Stomach smooth muscle (tissue), 2 donors: ENCODE measurements at regions not wholly inside any gene's neighbourhood (a gene's known extent, or its start where the extent isn't known, plus 50 kb on each side); places are given as distances from the start of the nearest gene placed in this dataset.
"Not testable (repeated sequence)": the region's sequence is repeated elsewhere in the genome, so short reads cannot be mapped to it uniquely, and the experiment has no call there.

Experiments
- H3K27ac ChIP-seq: one replicate; pipeline ENCODE4 v1.7.0; 2013; ENCODE audit warnings: mild to moderate bottlenecking, low read length, inconsistent platforms
- H3K27me3 ChIP-seq, 2 donors: one replicate each; pipeline ENCODE4 v1.7.0; 2013; ENCODE audit warnings: low read length in 2 of 2; ENCODE audit not compliant: insufficient read depth in 2 of 2, control insufficient read depth in 1 of 2
- H3K36me3 ChIP-seq, 2 donors: one replicate each; pipeline ENCODE4 v1.7.0; 2013; ENCODE audit warnings: low read length in 2 of 2; ENCODE audit not compliant: control insufficient read depth in 2 of 2, insufficient read depth in 2 of 2
- H3K4me1 ChIP-seq: one replicate; pipeline ENCODE4 v1.7.0; 2013; ENCODE audit warnings: low read length; ENCODE audit not compliant: control insufficient read depth, insufficient read depth
- H3K4me3 ChIP-seq, 2 donors: one replicate each; pipeline ENCODE4 v1.7.0; 2013; ENCODE audit warnings: low read length in 2 of 2
- H3K9ac ChIP-seq, 2 donors: one replicate each; pipeline ENCODE4 v1.7.0; 2013; ENCODE audit warnings: low read length in 2 of 2, mild to moderate bottlenecking in 1 of 2
- H3K9me3 ChIP-seq, 2 donors: one replicate each; pipeline ENCODE4 v1.7.0; 2013; ENCODE audit warnings: low read length in 2 of 2; ENCODE audit not compliant: control insufficient read depth in 2 of 2
- donor health status: healthy.
- donor health status: Pancreatic carcinoma.

DNA sequence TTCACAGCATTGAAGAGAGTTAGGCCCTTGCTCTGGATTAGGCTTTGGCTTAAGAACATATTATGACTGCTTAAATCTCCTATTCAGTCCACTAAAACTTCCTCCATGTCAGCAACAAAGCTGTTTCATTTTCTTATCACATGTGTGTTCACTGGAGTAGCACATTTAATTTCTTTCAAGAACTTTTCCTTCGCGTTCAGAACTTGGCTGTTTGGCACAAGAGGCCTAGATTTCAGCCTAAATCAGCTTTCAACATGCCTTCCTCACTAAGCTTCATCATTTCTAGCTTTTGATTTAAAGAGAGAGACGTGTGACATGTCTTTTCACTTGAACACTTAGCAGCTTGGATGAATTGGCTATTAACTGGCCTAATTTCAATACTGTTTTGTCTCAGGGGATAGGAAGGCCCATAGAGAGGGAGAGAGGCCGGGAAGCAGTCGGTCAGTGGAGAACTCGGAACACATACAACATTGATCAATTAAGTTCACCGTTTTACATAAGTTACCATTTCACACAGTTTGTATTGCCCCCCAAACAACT lies 885.2 kb upstream of the AUTS2 start:
- H3K9me3 ChIP-seq = peaks cover 0 to 5% of the 10 kb centered on the region in 2 donors
- no peaks in the 10 kb centered on the region for H3K27me3 ChIP-seq
- no peak overlapping the region for H3K27ac ChIP-seq
- H3K4me3 ChIP-seq = no peak overlapping the region
- H3K4me1 ChIP-seq = no peaks in the 10 kb centered on the region
- no peak overlapping the region for H3K9ac ChIP-seq
- H3K36me3 ChIP-seq = no peaks in the 10 kb centered on the region

- not testable (repeated sequence) for H3K36me3 ChIP-seq, H3K27ac ChIP-seq, H3K9ac ChIP-seq, H3K27me3 ChIP-seq, H3K4me3 ChIP-seq, H3K4me1 ChIP-seq, H3K9me3 ChIP-seq
Observed at GRCh38 chr7:68714135-68714534, 884.1 kb upstream of the AUTS2 start.

DNA sequence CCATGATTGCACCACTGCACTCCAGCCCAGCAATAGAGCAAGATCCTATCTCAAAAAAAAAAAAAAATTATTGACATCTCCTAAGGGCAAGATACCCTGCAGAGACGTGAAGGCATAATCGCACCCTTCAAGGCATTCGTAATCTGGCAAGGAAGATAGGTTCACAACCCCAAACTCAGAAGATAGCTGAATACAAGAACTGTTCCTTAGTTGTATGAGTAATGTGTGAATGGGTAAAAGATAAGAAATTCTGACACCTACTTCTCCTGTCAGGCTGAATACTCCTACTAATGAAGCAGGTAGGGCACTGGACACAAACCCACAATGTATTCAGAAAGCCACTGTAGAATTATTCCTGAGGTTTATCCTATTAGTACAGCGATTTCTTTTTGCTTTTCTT lies 882.4 kb upstream of the AUTS2 start:
- Histone ChIP-seq H3K27ac (no peak overlapping the region), H3K4me1 (no peaks in the 10 kb centered on the region), H3K9ac (no peak overlapping the region), H3K9me3 (no peaks in the 10 kb centered on the region), H3K27me3 (no peaks in the 10 kb centered on the region), H3K36me3 (no peaks in the 10 kb centered on the region), H3K4me3 (no peak overlapping the region)

GRCh38 chr7:68717176-68717575 lies 881.1 kb upstream of the AUTS2 start:
- no peak overlapping the region for H3K4me3 ChIP-seq
- H3K36me3 ChIP-seq = no peaks in the 10 kb centered on the region
- H3K27me3 ChIP-seq = no peaks in the 10 kb centered on the region
- no peak overlapping the region for H3K27ac ChIP-seq
- H3K9ac ChIP-seq = no peak overlapping the region
- H3K9me3 ChIP-seq = no peaks in the 10 kb centered on the region
- H3K4me1 ChIP-seq = no peaks in the 10 kb centered on the region

DNA sequence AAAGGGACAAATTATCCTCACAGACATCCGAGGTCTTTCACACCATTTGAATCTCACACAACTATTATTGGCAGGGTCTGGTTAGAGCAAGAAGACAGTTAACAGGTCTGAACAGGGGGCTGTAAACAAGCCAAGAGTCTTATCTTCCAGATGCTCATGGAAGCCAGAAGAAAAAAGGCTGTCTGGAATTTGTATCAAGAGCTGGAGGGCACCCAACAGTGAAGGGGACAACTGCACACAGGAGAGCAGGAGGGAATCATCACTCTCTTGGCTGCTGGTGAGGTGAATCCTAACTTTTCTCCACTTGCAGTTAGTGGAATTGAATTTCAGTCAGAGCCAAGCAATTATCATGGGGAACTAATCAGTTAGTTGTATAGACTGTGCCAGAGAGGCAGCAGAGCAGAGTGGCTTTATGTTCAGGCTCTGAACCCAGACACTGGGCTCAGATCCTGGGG lies 880.2 kb upstream of the AUTS2 start:
- no peak overlapping the region for H3K9ac ChIP-seq
- H3K4me3 ChIP-seq = no peak overlapping the region
- H3K9me3 ChIP-seq = no peaks in the 10 kb centered on the region
- H3K27ac ChIP-seq = no peak overlapping the region
- H3K36me3 ChIP-seq = no peaks in the 10 kb centered on the region
- no peaks in the 10 kb centered on the region for H3K27me3 ChIP-seq
- no peaks in the 10 kb centered on the region for H3K4me1 ChIP-seq

GRCh38 chr7:68720697-68721096 lies 877.6 kb upstream of the AUTS2 start:
- Histone ChIP-seq H3K9ac (no peak overlapping the region), H3K9me3 (no peaks in the 10 kb centered on the region), H3K4me3 (no peak overlapping the region), H3K27ac (no peak overlapping the region), H3K4me1 (no peaks in the 10 kb centered on the region), H3K27me3 (no peaks in the 10 kb centered on the region), H3K36me3 (no peaks in the 10 kb centered on the region)

- Histone ChIP-seq H3K9ac (no peak overlapping the region), H3K4me1 (no peaks in the 10 kb centered on the region), H3K36me3 (no peaks in the 10 kb centered on the region), H3K9me3 (no peaks in the 10 kb centered on the region), H3K27me3 (peaks cover 0 to 2% of the 10 kb centered on the region in 2 donors), H3K4me3 (no peak overlapping the region), H3K27ac (no peak overlapping the region)
Observed at GRCh38 chr7:68722044-68722443, 876.2 kb upstream of the AUTS2 start.

- Histone ChIP-seq H3K36me3 (no peaks in the 10 kb centered on the region), H3K27me3 (peaks cover 0 to 2% of the 10 kb centered on the region in 2 donors), H3K27ac (no peak overlapping the region), H3K4me1 (no peaks in the 10 kb centered on the region), H3K4me3 (no peak overlapping the region), H3K9me3 (no peaks in the 10 kb centered on the region), H3K9ac (no peak overlapping the region)
Observed at GRCh38 chr7:68724965-68725364, 873.3 kb upstream of the AUTS2 start.

DNA sequence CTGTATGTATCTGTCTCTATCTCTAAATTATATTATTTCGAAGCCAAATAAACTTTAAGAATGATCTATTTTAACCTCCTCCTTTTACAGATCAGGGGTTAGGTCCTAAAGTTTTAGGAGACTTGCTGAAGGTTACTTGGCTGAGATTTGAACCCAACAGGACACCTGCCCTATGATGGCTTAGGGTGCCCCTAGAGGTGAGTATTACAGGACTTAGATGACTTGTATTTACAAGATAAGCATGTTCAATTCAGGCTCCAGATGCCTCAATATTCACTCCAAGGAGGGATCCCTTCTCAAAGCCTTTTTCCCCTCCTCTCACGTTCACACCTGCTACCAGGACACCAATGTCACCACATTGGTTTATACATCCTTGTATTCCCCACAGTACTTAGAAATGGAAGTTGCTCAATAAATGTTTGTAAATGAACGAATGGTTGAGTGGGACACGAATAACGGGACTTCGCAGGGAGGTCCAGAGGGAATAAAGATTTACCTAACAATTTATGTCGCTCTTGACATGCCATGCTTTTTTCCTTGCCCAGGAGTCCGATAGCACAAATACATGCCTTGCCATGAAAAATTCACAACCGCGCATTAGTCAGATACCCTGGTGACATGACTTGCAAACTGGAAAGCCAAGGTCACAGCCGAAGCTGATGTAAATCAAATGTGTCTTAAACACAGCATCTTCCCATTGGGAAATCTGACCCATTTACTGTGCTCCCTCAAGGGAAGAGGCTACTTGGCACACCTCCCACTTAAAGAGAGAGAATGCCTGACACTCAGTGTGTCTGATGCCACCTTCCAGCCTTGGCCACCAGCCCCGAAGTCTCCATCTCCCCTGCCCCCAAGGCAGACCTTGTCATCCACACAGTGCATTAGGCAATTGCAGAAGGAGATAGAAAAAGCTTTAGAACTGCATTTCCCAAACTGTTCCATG lies 872.2 kb upstream of the AUTS2 start:
- H3K9ac ChIP-seq = no peak overlapping the region
- H3K4me3 ChIP-seq = no peak overlapping the region
- H3K9me3 ChIP-seq = no peaks in the 10 kb centered on the region
- no peaks in the 10 kb centered on the region for H3K36me3 ChIP-seq
- H3K27me3 ChIP-seq = peaks cover 0 to 2% of the 10 kb centered on the region in 2 donors
- H3K27ac ChIP-seq = no peak overlapping the region
- H3K4me1 ChIP-seq = no peaks in the 10 kb centered on the region

DNA sequence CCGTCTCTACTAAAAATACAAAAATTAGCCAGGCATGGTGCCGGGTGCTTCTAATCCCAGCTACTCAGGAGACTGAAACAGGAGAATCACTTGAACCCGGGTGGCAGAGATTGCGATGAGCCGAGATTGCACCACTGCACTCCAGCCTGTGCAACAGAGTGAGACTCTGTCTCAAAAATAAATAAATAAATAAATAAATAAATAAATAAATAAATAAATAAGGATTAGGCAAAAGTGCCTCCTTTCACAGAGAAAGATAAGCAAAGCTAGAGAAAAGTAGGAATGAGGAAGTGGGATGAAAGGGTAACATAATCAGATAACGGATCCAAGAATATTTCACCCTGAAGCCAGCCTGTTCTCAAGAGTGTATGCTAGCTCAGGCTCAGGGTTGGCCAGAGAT lies 869.6 kb upstream of the AUTS2 start:
- H3K4me1 ChIP-seq, H3K27ac ChIP-seq, H3K9me3 ChIP-seq, H3K4me3 ChIP-seq, H3K27me3 ChIP-seq, H3K9ac ChIP-seq, H3K36me3 ChIP-seq: not testable (repeated sequence)

DNA sequence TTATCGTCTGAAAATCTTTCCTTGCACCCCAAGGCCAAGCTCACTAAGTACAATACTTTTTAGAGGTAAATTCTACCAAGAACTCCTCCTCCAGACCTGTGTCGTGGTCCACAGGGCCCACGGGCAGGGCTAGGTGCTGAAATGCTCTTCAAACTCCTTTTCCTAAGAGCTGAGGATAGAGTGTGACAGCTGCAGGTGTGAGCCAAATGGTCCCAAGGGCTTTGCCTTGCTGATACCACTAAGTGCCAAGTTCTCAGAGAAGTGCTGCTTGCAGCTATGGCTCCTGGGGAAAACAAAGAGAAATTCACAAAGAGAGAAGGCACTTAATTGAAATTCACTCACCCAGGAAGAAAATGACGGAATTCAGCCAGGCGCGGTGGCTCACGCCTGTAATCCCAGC lies 868.9 kb upstream of the AUTS2 start:
- H3K9ac ChIP-seq = no peak overlapping the region

More for the DNA sequence above, 868.9 kb upstream of the AUTS2 start:
- no peaks in the 10 kb centered on the region for H3K9me3 ChIP-seq
- no peak overlapping the region for H3K4me3 ChIP-seq
- H3K27ac ChIP-seq = no peak overlapping the region
- H3K27me3 ChIP-seq = peaks cover 0 to 2% of the 10 kb centered on the region in 2 donors
- peaks cover 9% of the 10 kb centered on the region for H3K4me1 ChIP-seq
- no peaks in the 10 kb centered on the region for H3K36me3 ChIP-seq
